Stimulated activated CD4-positive, alpha-beta T cell treated with anti-CD3 and anti-CD28 coated beads, Interleukin-2, amount 100 ng/mL, for 48 hours (primary cell): ENCODE measurements at regions not wholly inside any gene's neighbourhood (a gene's known extent, or its start where the extent isn't known, plus 50 kb on each side); places are given as distances from the start of the nearest gene placed in this dataset.

Source experiments
- DNase-seq, 2 donors: peaks; one replicate each; pipeline ENCODE4 v3.0.0-alpha.2; 2020

DNA sequence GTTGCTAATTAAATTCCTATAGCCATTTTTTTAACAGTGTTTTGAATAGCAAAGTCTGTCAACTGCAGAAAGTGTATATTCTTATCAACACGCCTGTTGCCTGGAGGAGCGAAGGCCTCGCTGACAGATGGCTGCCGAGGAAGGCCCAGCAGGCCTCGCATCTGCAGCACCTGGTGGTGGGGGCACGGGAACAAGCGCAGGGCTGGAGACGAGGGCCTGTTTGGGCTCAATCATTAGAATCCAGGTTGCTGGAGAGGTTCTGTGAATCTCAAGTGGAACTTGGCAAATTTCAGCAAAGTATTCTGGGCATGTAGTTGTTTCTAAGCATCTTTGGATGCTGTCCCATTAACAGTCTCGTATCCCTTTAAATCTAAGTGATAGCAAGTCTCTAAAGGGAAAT lies 66.1 kb upstream of the FAM204A start:
- no peak for DNase-seq

DNA sequence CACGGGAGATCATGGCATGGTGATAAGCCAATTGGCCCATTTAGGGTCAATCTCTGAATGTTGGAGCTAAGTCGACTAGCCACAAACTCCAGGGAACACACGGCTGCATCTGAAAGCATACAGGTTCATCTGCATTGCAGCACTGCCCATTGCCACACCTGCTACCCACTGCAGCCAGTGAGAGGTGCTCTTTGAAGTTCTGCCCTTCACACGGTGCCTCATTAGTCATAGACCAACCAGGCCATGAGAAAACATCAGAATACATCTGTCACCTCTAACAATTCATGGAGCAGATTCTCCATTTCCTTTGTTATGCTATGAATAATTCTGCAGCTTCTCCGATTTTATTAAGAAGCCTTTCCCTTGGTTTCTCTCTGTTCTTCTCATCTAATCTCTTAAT lies 65.7 kb upstream of the FAM204A start:
- no peak for DNase-seq

GRCh38 chr10:118407026-118407425 lies 64.9 kb upstream of the FAM204A start:
- DNase-seq, result no peak

DNA sequence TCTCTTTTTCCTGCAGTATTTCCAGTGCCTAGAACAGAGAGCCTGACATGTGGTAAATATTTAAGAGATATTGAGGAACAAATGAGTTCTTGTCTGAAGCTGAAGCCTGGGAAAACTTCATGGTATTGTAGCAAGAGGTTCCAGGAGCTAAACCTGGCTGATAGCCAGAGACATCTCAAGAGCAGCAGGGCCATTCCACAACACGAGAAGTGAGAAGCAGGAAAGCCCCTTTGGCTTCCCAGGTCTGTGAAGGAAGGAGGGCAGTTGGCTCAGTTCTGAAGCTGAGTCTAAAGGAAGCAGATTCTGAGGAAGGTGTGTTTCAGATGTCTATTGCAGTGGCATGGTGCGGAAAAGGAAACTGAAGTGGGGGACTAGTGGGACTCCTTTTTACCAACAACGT lies 63.8 kb upstream of the FAM204A start:
- DNase-seq, result no peak

GRCh38 chr10:118403967-118404366 lies 61.8 kb upstream of the FAM204A start:
- DNase-seq, result no peak

DNA sequence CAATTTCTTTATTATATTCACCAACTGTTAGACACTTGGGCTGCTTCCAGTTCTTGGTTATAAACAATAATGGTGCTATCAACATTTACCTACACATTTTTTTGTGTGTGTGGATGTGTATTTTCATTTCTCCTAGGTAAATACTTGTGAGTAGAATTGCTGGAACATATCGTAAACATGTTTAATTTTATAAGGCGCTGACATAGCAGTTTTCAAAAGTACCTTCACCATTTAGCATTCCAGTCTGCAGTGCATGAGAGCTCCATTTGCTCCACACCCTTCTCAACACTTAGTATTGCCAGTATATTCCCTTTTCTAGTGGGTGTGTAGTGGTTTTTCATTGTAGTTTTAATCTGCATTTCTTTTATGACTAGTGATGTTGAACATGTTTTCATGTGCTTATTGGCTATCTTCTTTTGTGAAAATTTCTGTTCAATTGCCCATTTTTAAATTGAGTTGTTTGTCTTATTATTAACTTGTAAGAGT lies 59.6 kb upstream of the FAM204A start:
- no peak for DNase-seq

DNA sequence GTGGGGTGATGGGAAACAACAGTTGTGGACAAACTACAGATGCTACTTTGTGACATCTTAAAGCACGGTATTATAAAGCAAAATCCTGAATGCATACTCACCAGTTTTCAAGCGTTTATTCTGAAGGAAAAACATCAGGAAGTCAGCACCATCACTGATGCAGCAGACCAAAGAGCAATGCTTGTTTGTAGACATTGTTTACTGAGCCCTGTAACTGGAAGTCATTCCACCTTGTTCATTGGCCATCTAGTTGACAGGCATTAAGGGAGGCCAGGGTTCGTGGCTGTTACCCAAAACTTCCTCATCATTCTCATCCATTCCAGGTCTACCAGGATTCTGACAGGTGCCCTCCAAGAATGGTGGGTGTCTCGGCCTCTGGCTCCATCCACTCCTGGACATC lies 55.3 kb upstream of the FAM204A start:
- DNase-seq, result no peak

DNA sequence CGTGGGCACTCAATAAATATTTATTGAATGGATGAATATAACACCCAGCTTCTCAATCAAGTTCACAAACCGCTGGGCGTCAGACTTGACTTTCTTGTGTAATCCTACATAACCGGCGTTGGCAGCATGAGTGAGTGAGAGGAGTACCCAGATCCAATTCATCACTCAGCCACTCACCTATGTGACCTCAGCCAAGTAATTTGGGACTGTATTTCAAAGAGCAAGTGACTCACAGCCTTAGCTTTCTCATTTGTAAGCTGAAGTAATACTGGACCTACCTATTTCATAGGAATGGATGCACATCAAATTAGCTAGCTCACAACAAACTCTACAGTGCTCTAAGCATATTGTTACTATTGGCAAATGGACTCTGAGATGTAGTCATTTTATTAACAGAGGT lies 53.8 kb upstream of the FAM204A start:
- DNase-seq, result no peak

- DNase-seq, result no peak
Observed at GRCh38 chr10:118394301-118395200, 52.4 kb upstream of the FAM204A start.

DNA sequence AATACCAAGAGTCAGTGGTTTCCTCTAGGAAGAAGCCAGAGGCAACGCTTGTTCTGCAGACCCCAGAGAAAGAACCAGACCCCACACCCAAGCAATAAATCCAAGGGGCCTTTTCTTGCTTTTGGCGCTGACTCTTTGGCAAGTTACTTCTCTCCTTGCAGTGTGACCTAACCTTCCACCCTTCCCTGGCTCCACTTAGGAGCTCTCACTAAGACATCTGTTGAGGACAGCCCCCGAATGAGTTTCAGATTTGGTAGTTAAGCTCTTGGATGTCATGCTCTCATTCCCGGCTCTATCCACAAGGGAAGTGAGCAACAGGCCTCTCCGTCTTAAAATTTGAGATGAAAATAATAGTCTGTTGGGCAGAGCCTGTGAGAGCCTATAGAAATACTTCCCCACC lies 50.6 kb upstream of the FAM204A start:
- DNase-seq, result no peak
